A673 (cell line): ENCODE measurements at regions not wholly inside any gene's neighbourhood (a gene's known extent, or its start where the extent isn't known, plus 50 kb on each side); places are given as distances from the start of the nearest gene placed in this dataset.

Source experiments
- BruUV-seq: library from RNA; stranded (reverse); fragments of 400-500 nt; replicated peaks from 2 replicates; lab custom pipeline; 2021; lab: Mats Ljungman, UMichigan
- CTCF ChIA-PET: fragments of 300-600 bp; sonication (Branson Sonifier 250); formaldehyde crosslinking; loops from one replicate; lab custom pipeline; 2022; ENCODE audit warnings: antibody characterized with exemption; lab: Charles Lee
- POLR2A ChIA-PET: fragments of 300-600 bp; sonication (Branson Sonifier 250); formaldehyde crosslinking; loops from one replicate; lab custom pipeline; 2022; ENCODE audit warnings: antibody characterized with exemption; ENCODE audit not compliant: low non-redundant PET; lab: Charles Lee
- DNase-seq: peaks from one replicate; pipeline ENCODE4 v3.0.0-alpha.2; 2015; ENCODE audit warnings: low spot score
- H3K27ac ChIP-seq: fragments of 200-600 bp; sonication (generic); 2 replicates; pipeline ENCODE4 v1.5.1; 2016; ENCODE audit warnings: mixed run types, low read depth, mild to moderate bottlenecking, mixed read lengths, antibody characterized with exemption, low read length; ENCODE audit not compliant: poor library complexity, severe bottlenecking
- H3K27me3 ChIP-seq: fragments of 200-600 bp; sonication (generic); replicated peaks from 2 replicates; pipeline ENCODE4 v1.6.1; 2017; ENCODE audit warnings: mixed run types, low read depth, mild to moderate bottlenecking, mixed read lengths, antibody characterized with exemption, low read length; ENCODE audit not compliant: insufficient read depth, poor library complexity
- H3K36me3 ChIP-seq: fragments of 200-600 bp; sonication (generic); 2 replicates; pipeline ENCODE4 v1.6.1; 2016; ENCODE audit warnings: mixed run types, mild to moderate bottlenecking, mixed read lengths, antibody characterized with exemption, low read length; ENCODE audit not compliant: insufficient read depth, poor library complexity, severe bottlenecking
- H3K4me1 ChIP-seq: fragments of 200-600 bp; sonication (generic); 2 replicates; pipeline ENCODE4 v1.6.1; 2017; ENCODE audit warnings: mixed run types, mild to moderate bottlenecking, mixed read lengths, antibody characterized with exemption, low read length; ENCODE audit not compliant: insufficient read depth, poor library complexity, severe bottlenecking
- H3K4me3 ChIP-seq: fragments of 200-600 bp; sonication (generic); 2 replicates; pipeline ENCODE4 v1.5.1; 2016; ENCODE audit warnings: low read depth, mixed run types, mild to moderate bottlenecking, mixed read lengths, low read length; ENCODE audit not compliant: poor library complexity, severe bottlenecking
- H3K9me3 ChIP-seq: fragments of 200-600 bp; sonication (generic); 2 replicates; pipeline ENCODE4 v1.6.1; 2016; ENCODE audit warnings: mixed run types, low read depth, mild to moderate bottlenecking, mixed read lengths, antibody characterized with exemption, low read length; ENCODE audit not compliant: poor library complexity, severe bottlenecking
- EZH2 ChIP-seq: fragments of 200-600 bp; sonication (generic); IDR thresholded peaks from 2 replicates; pipeline ENCODE4 v1.6.1; 2017; ENCODE audit warnings: borderline replicate concordance, low read depth, mild to moderate bottlenecking, mixed read lengths, antibody characterized with exemption, low read length; ENCODE audit not compliant: poor library complexity, severe bottlenecking
- intact Hi-C: fragments of 100-400 bp; cut with micrococcal nuclease; formaldehyde crosslinking; loops from one replicate; pipeline ENCODE4 v1.10.0; 2022; ENCODE audit not compliant: unreplicated experiment
- TF ChIP-seq, protein P1 (sequence below): fragments of 300-800, 200-600 bp; sonication (generic); conservative IDR thresholded peaks from 2 replicates; pipeline ENCODE4 v1.5.1; 2017; ENCODE audit warnings: low read depth, mild to moderate bottlenecking, antibody characterized with exemption, low read length, moderate library complexity, mixed read lengths

DNA sequence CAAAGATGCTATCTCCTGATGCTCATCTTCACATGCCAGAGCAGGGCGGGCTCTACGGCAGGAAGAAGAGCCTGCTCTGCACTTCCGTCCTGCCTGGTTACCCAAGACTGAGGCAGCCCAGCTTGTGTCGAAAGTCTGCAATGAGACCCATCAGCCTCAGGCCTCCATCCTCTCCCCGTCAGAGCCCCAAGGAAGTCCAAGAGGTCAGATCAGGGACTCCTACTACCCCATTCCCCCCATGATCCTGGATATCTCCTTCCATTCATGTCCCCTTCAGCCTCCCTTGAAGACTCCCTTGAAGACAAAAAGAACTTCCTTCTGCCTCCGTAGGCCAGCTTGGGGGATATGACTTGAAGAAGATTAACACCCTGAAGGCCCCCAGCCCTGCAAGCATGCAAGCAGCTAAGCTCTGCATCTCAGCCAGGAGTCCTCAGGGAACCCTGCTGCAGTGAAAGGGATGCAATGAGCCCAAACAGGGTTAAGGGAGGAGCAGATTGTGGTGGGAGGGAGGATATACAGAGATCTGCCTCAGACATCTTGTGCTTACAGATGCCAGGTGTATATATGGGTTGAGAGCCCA lies 85.6 kb downstream of the TRIM29 start:
- Histone ChIP-seq H3K4me1 (no peaks in the 10 kb centered on the region), H3K27me3 (peaks cover 7% of the 10 kb centered on the region), H3K4me3 (no peak overlapping the region), H3K36me3 (no peaks in the 10 kb centered on the region), H3K27ac (no peak overlapping the region), H3K9me3 (peaks cover 9% of the 10 kb centered on the region)
- no peak for TF ChIP-seq EZH2
- TF ChIP-seq, protein P1, sequence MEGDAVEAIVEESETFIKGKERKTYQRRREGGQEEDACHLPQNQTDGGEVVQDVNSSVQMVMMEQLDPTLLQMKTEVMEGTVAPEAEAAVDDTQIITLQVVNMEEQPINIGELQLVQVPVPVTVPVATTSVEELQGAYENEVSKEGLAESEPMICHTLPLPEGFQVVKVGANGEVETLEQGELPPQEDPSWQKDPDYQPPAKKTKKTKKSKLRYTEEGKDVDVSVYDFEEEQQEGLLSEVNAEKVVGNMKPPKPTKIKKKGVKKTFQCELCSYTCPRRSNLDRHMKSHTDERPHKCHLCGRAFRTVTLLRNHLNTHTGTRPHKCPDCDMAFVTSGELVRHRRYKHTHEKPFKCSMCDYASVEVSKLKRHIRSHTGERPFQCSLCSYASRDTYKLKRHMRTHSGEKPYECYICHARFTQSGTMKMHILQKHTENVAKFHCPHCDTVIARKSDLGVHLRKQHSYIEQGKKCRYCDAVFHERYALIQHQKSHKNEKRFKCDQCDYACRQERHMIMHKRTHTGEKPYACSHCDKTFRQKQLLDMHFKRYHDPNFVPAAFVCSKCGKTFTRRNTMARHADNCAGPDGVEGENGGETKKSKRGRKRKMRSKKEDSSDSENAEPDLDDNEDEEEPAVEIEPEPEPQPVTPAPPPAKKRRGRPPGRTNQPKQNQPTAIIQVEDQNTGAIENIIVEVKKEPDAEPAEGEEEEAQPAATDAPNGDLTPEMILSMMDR, result no peak
- BruUV-seq, result no TSS peak
- intact Hi-C loops, result no loop called here
- ChIA-PET CTCF (no interaction called here), POLR2A (no interaction called here)
- no peak for DNase-seq

DNA sequence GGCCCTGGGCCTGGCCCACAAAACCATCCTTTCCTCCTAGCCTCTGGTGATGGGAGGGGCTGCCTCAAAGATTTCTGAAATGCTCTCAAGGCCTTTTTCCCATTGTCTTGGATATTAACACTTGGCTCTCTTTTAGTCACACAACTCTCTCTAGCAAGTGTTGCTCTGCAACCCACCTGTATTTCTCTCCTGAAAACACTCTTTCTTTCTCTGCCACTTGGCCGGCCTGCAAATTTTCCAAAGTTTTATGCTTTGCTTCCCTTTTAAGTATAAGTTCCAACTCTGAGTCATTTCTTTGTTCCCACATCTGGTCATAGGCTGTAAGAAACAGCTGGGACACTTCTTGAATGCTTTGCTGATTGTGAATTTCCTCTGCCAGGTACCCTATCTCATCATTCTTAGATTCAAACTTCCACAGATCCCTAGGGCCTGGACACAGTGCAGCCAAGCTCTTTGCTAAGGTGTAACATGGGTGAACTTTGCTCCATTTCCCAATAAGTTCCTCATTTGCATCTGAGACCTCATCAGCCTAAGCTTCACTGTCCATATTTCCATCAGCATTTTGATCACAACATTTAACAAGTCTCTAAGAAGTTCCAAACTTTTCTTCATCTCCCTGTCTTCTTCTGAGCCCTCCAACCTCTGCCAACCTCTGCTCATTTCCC lies 93.8 kb downstream of the TRIM29 start:
- TF ChIP-seq, protein P1, result no peak
- no peak for TF ChIP-seq EZH2
- no peaks in the 10 kb centered on the region for H3K36me3 ChIP-seq
- no peak overlapping the region for H3K27ac ChIP-seq
- intact Hi-C loops, result no loop called here
- no TSS peak for BruUV-seq
- H3K4me1 ChIP-seq, result no peaks in the 10 kb centered on the region
- ChIA-PET POLR2A (no interaction called here), CTCF (no interaction called here)
- DNase-seq, result no peak
- H3K9me3 ChIP-seq, result peaks cover 13% of the 10 kb centered on the region
- peaks cover 13% of the 10 kb centered on the region for H3K27me3 ChIP-seq
- no peak overlapping the region for H3K4me3 ChIP-seq

DNA sequence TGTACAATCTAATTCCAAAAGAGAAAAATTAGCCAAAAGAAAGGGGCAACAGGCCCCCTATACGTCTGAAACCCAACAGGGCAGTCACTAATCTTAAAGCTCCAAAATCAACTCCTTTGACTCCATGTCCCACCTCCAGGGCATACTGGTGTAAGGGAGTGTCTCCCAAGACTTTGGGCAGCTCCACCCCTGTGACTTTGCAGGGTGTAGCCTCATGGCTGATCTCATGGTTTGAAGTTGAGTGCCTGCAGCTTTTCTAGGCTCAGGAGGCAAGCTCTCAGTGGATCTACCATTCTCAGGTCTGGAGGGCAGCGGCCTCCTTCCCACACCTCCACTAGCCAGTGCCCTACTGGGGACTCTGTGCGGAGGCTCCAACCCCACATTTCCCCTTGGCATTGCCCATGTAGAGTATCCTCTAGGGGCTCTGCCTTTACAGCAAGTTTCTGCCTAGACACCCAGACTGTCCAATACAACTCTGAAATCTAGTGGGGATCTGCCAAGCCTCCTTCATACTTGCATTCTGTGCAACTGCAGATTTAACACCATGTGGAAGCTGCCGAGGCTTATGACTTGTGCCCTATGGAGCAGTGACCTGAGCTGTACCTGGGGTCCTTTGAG lies 94.5 kb downstream of the TRIM29 start:
- no peak for DNase-seq
- Histone ChIP-seq H3K4me1 (no peaks in the 10 kb centered on the region), H3K27me3 (peaks cover 13% of the 10 kb centered on the region), H3K9me3 (peaks cover 13% of the 10 kb centered on the region), H3K27ac (no peak overlapping the region), H3K36me3 (no peaks in the 10 kb centered on the region), H3K4me3 (no peak overlapping the region)
- ChIA-PET POLR2A (no interaction called here), CTCF (no interaction called here)
- intact Hi-C loops, result no loop called here
- BruUV-seq, result no TSS peak
- TF ChIP-seq, protein P1, result no peak
- TF ChIP-seq EZH2, result no peak
